Stimulated activated naive CD8-positive, alpha-beta T cell treated with anti-CD3 and anti-CD28 coated beads, Interleukin-15, Interleukin-2, amounts not matched to agents 100 ng/mL and 50 ng/mL, for 24 hours (primary cell): ENCODE measurements at regions not wholly inside any gene's neighbourhood (a gene's known extent, or its start where the extent isn't known, plus 50 kb on each side); places are given as distances from the start of the nearest gene placed in this dataset.

ENCODE experiments used
- H3K27ac Mint-ChIP-seq: one replicate; pipeline ENCODE4 v1.8.0; 2021; ENCODE audit warnings: mild to moderate bottlenecking, mixed read lengths
- H3K27me3 Mint-ChIP-seq: one replicate; pipeline ENCODE4 v1.8.0; 2021; ENCODE audit warnings: mixed read lengths
- H3K36me3 Mint-ChIP-seq: one replicate; pipeline ENCODE4 v1.8.0; 2021; ENCODE audit warnings: low read depth, mixed read lengths
- H3K4me1 Mint-ChIP-seq: one replicate; pipeline ENCODE4 v1.8.0; 2021; ENCODE audit warnings: low read depth, mixed read lengths
- H3K4me3 Mint-ChIP-seq: one replicate; pipeline ENCODE4 v1.8.0; 2021; ENCODE audit warnings: mild to moderate bottlenecking, mixed read lengths
- H3K9me3 Mint-ChIP-seq: one replicate; pipeline ENCODE4 v1.8.0; 2021; ENCODE audit warnings: mixed read lengths

GRCh38 chr20:56954797-56955196, 311.6 kb downstream of the BMP7 start:
- Mint-ChIP-seq H3K4me1 (no peaks in the 10 kb centered on the region), H3K36me3 (no peaks in the 10 kb centered on the region), H3K27me3 (peaks cover 28% of the 10 kb centered on the region), H3K9me3 (no peaks in the 10 kb centered on the region), H3K27ac (no peak overlapping the region), H3K4me3 (no peak overlapping the region)

- Mint-ChIP-seq H3K36me3 (no peaks in the 10 kb centered on the region), H3K27me3 (peaks cover 28% of the 10 kb centered on the region), H3K9me3 (no peaks in the 10 kb centered on the region), H3K4me1 (no peaks in the 10 kb centered on the region), H3K27ac (no peak overlapping the region), H3K4me3 (no peak overlapping the region)
These were observed 310.8 kb downstream of the BMP7 start for GRCh38 chr20:56955680-56956079.

GRCh38 chr20:56956534-56956933, 309.9 kb downstream of the BMP7 start:
- Mint-ChIP-seq H3K9me3 (no peaks in the 10 kb centered on the region), H3K36me3 (no peaks in the 10 kb centered on the region), H3K27me3 (peaks cover 24% of the 10 kb centered on the region), H3K27ac (no peak overlapping the region), H3K4me1 (no peaks in the 10 kb centered on the region), H3K4me3 (no peak overlapping the region)

GRCh38 chr20:56957737-56958553, 308.5 kb downstream of the BMP7 start:
- Mint-ChIP-seq H3K4me3 (no peak overlapping the region), H3K36me3 (no peaks in the 10 kb centered on the region), H3K27ac (no peak overlapping the region), H3K27me3 (peaks cover 29% of the 10 kb centered on the region), H3K4me1 (no peaks in the 10 kb centered on the region), H3K9me3 (no peaks in the 10 kb centered on the region)

GRCh38 chr20:56964901-56965300, 301.5 kb downstream of the BMP7 start:
- Mint-ChIP-seq H3K27me3 (peaks cover 8% of the 10 kb centered on the region), H3K36me3 (no peaks in the 10 kb centered on the region), H3K4me1 (no peaks in the 10 kb centered on the region), H3K4me3 (no peak overlapping the region), H3K9me3 (no peaks in the 10 kb centered on the region), H3K27ac (no peak overlapping the region)

GRCh38 chr20:56967916-56968315, 298.5 kb downstream of the BMP7 start:
- Mint-ChIP-seq H3K4me3 (no peak overlapping the region), H3K9me3 (no peaks in the 10 kb centered on the region), H3K4me1 (no peaks in the 10 kb centered on the region), H3K27ac (no peak overlapping the region), H3K36me3 (no peaks in the 10 kb centered on the region), H3K27me3 (peaks cover 11% of the 10 kb centered on the region)

- no peak overlapping the region for H3K27ac Mint-ChIP-seq
- no peaks in the 10 kb centered on the region for H3K9me3 Mint-ChIP-seq
- H3K4me3 Mint-ChIP-seq: no peak overlapping the region
- peaks cover 17% of the 10 kb centered on the region for H3K27me3 Mint-ChIP-seq
- no peaks in the 10 kb centered on the region for H3K4me1 Mint-ChIP-seq
- no peaks in the 10 kb centered on the region for H3K36me3 Mint-ChIP-seq
These were observed 297.9 kb downstream of the BMP7 start for GRCh38 chr20:56968376-56969048.

- Mint-ChIP-seq H3K4me1 (no peaks in the 10 kb centered on the region), H3K4me3 (no peak overlapping the region), H3K27ac (no peak overlapping the region), H3K27me3 (peaks cover 44% of the 10 kb centered on the region), H3K36me3 (no peaks in the 10 kb centered on the region), H3K9me3 (no peaks in the 10 kb centered on the region)
These were observed 291.8 kb downstream of the BMP7 start for GRCh38 chr20:56974499-56975250.

GRCh38 chr20:56975838-56976237, 290.6 kb downstream of the BMP7 start:
- H3K36me3 Mint-ChIP-seq: no peaks in the 10 kb centered on the region
- no peaks in the 10 kb centered on the region for H3K9me3 Mint-ChIP-seq
- no peak overlapping the region for H3K27ac Mint-ChIP-seq
- no peak overlapping the region for H3K4me3 Mint-ChIP-seq
- no peaks in the 10 kb centered on the region for H3K4me1 Mint-ChIP-seq
- H3K27me3 Mint-ChIP-seq: peaks cover 43% of the 10 kb centered on the region

- no peak overlapping the region for H3K4me3 Mint-ChIP-seq
- no peaks in the 10 kb centered on the region for H3K36me3 Mint-ChIP-seq
- no peaks in the 10 kb centered on the region for H3K9me3 Mint-ChIP-seq
- H3K27me3 Mint-ChIP-seq: peaks cover 43% of the 10 kb centered on the region
- no peak overlapping the region for H3K27ac Mint-ChIP-seq
- H3K4me1 Mint-ChIP-seq: no peaks in the 10 kb centered on the region
These were observed 290.1 kb downstream of the BMP7 start for GRCh38 chr20:56976336-56976735.

GRCh38 chr20:56978475-56978874, 288.0 kb downstream of the BMP7 start:
- Mint-ChIP-seq H3K4me3 (no peak overlapping the region), H3K27ac (no peak overlapping the region), H3K27me3 (peaks cover 30% of the 10 kb centered on the region), H3K4me1 (no peaks in the 10 kb centered on the region), H3K36me3 (no peaks in the 10 kb centered on the region), H3K9me3 (no peaks in the 10 kb centered on the region)

- Mint-ChIP-seq H3K4me1 (no peaks in the 10 kb centered on the region), H3K27ac (no peak overlapping the region), H3K9me3 (peaks cover 2% of the 10 kb centered on the region), H3K4me3 (no peak overlapping the region), H3K27me3 (peaks cover 23% of the 10 kb centered on the region), H3K36me3 (no peaks in the 10 kb centered on the region)
These were observed 287.3 kb downstream of the BMP7 start for GRCh38 chr20:56979125-56979524.

GRCh38 chr20:56981301-56981700, 285.1 kb downstream of the BMP7 start:
- no peaks in the 10 kb centered on the region for H3K4me1 Mint-ChIP-seq
- H3K27me3 Mint-ChIP-seq: peaks cover 11% of the 10 kb centered on the region
- no peak overlapping the region for H3K4me3 Mint-ChIP-seq
- H3K27ac Mint-ChIP-seq: no peak overlapping the region
- H3K9me3 Mint-ChIP-seq: peaks cover 12% of the 10 kb centered on the region
- no peaks in the 10 kb centered on the region for H3K36me3 Mint-ChIP-seq

- Mint-ChIP-seq H3K9me3 (peaks cover 12% of the 10 kb centered on the region), H3K36me3 (no peaks in the 10 kb centered on the region)
These were observed 282.6 kb downstream of the BMP7 start for GRCh38 chr20:56983813-56984212.

GRCh38 chr20:56985066-56985685, 281.3 kb downstream of the BMP7 start:
- peaks cover 6% of the 10 kb centered on the region for H3K27me3 Mint-ChIP-seq
- peaks cover 12% of the 10 kb centered on the region for H3K9me3 Mint-ChIP-seq
- no peaks in the 10 kb centered on the region for H3K4me1 Mint-ChIP-seq
- H3K4me3 Mint-ChIP-seq: no peak overlapping the region
- H3K36me3 Mint-ChIP-seq: no peaks in the 10 kb centered on the region
- no peak overlapping the region for H3K27ac Mint-ChIP-seq

More at GRCh38 chr20:56983813-56984212, 282.6 kb downstream of the BMP7 start:
- H3K4me3 Mint-ChIP-seq: no peak overlapping the region
- no peak overlapping the region for H3K27ac Mint-ChIP-seq
- H3K27me3 Mint-ChIP-seq: peaks cover 7% of the 10 kb centered on the region
- no peaks in the 10 kb centered on the region for H3K4me1 Mint-ChIP-seq
